SW480 (cell line): ENCODE measurements at regions not wholly inside any gene's neighbourhood (a gene's known extent, or its start where the extent isn't known, plus 50 kb on each side); places are given as distances from the start of the nearest gene placed in this dataset.

Source experiments
- DNase-seq: peaks from one replicate; pipeline ENCODE4 v3.0.0-alpha.2; 2016; ENCODE audit warnings: low spot score

DNA sequence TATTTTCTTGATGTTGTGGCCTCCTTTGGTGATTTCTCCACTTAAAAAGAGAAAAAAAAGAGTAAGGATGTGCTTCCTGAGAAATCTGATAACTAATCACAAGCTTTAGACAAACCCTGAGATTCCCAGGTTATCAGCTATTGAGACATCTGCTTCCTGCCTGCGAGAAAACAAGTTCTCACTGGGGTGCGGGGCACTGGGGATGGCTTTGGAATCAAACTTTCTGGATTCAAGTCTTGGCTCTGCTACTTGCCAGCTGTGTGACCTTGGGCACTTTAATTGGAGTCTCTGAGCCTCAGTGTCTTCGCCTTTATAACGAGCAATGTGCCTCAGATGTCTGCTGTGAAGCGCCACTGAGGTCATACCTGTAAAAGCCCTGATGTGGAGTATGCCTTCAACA lies 152.5 kb upstream of the NAV2 start:
- DNase-seq: no peak

DNA sequence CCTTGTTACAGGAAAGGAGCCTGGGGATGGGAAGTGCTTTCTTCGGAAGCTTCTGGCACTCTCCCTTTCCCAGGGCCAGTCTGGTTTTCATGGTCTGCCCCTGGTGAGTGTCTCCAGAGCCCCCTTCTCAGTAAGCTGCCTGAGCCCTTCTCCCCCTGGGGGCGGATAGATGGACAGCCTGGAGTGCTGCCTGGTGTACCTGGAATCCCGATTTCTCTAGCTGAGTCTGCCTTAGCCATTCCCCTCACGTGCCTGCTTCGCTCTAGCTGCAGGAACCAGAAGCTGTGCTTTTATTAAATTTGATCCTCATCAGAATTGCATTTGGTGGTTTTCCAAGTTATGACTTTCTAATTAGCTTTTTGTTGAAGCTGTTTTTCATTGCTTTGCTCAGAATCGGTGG lies 152.9 kb upstream of the NAV2 start:
- no peak for DNase-seq

DNA sequence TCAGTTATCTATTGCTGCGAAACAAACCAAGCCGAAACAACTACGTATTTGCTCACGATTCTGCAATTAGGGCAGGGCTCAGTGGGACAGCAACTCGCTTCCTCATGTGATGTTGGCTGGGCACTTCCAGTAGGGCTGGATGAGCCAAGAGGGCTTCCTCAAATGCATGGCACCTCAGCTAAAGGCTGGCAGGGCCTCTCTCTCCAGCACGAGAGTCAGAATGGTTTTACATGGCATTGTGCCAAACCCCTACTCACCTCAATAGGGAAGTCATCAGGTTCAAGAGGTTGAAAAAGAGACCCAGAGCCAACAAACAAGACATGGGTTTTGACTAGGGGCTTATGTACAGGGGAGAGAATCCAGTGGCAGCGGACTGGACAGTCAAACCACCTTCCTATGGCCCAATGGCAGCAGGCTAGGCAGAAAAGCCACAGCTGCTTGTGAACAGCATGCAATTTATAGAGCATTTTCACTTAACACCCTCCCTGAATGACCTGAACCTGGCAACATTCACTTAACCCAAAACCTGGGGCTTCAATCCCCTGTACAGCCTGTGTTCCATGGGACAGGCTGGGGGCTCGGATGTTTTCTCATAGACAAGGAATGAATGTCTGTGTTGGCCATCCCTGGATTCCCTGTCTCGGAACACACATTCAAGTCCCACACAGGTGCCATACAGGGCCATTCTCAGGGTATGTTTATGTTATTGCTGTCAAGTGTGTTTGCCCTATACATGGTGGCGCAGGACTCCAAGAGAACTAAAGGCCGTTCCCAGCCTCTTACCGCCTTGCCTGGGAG lies 154.2 kb upstream of the NAV2 start:
- DNase-seq: no peak

DNA sequence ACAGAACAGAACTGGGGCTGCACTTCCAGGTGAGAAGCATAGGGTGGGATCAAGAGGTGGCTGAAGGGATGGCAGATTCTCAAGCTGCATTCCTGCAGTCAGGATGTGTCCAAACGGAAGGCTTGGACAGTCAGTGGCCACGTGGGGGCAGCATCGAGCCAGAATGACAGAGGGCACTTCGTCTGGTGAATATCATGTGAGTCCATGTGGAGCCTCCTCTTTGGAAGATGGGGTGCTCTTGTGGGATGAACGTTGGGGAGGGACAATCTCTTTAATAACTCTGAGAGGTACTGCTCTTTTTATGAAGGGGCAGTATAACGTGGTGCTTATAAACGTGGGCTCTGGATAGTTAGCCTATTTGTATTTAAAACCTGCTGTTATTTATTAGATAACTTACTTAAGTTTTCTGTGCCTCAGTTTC lies 154.9 kb upstream of the NAV2 start:
- peak; percentile 71 for DNase-seq

DNA sequence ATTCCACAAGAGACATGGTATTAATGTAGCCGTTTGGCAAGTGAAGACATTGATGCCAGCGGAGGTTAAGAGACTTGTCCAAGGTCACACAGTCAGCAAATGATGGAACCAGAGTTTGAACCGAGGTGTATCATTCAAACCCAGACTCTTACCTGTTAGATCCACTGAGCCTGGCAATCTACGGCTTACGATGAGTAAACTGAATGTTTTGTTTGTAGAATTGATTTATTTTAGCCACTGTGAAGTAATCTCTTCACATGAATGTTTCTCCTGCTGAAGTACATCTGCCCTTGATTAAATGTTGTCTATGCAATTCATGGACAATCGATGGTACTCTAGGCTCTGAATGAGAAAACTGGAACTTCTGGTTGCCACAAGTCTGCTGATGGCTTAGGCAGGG lies 155.5 kb upstream of the NAV2 start:
- no peak for DNase-seq

DNA sequence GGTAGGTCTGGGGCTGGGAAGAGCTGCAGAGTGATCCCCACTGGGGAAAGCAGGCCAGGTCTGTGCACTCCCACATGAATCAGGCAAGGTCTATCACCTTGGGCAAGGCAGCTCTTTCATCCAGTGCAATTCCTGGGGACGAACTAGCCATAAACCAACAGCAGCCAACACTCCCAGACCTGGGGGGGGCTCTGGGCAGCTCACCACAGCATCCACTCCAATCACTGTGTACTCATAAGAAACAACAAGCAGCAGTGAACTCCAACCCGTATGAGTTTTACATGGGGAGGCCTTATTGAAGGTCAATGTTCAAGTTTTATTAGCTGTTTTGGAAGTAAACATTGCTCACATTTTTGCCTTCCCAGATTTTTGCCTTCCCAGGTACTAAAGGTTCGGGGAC lies 157.4 kb upstream of the NAV2 start:
- DNase-seq: no peak

DNA sequence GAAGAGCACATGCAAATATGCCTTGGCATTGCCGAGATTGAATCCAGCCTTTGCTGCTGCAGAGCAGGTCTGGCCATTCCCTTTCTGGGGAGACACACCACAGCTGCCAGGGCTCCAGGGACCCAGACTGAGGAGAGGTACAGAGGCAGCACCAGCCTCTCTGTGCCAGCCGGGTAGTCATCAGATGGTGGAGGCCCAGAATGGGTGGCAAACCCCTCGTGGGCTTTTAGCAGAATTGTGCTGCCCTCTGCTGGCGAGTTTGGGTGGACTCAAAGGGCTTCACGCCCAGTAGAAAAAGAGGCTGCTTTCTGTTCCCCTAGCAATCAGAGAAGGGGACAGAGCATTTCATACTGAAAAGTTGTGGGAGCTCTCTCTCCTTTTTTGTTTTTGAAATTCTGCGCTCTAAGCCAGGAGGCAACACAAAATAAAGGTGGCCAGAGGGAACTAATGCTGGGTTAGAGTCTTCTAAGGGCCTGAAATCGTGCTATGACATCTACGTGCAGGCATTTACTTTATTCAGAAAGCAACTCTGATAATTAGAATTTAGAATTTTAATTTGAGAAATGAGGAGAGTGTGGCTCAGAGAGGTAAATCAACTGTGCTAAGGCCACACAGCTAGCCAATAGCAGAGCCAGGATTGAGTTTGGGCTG lies 158.8 kb upstream of the NAV2 start:
- DNase-seq: peak; percentile 73

DNA sequence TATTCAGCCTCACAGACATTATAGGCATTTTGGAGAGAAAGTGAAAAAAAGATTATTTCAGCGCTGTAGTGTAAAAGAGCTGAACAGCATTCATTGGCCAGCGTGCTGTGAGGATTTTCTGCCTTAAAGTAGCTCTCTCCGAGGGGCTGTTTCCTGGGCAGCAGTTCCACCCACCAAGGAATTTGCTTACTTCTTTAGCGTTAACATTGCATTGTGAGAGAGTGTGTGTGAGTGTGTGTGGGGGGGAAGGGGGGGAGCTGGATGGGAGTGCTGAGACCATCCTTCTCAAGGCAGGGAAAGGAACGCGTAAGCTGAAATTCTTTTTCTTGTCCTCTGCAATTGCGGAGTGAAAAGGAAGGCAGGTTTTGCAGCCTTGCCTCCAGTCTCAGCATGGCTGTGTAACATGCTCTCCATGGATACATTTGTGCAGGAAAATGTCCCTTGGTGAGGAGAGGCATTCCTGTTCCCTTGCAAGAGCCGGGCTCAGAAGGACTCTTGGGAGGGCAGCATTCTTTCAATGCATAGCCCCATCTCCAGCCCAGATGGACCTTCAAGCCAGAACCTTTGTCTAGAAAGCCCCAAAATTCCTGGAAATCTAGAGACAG lies 159.9 kb upstream of the NAV2 start:
- DNase-seq: no peak

DNA sequence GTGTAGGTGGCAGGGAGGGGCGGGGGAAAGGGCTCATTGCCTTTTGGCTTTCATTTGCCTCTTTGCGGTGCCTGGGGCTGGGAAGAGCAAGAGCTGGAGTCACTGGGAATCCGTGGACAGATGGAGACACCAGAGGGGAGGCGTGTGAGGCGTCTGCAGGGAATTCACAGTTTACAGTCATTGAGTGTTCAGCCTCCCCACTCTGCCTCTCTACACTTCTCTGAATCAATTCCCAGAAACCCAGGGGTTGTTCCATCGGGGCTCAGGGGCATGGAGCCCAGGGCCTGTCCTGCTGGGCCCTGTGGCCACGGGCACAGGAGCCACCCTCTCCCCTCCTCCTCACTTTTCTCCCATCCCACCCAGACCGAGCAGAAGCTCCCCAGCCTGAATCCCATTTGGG lies 160.5 kb upstream of the NAV2 start:
- DNase-seq: no peak

DNA sequence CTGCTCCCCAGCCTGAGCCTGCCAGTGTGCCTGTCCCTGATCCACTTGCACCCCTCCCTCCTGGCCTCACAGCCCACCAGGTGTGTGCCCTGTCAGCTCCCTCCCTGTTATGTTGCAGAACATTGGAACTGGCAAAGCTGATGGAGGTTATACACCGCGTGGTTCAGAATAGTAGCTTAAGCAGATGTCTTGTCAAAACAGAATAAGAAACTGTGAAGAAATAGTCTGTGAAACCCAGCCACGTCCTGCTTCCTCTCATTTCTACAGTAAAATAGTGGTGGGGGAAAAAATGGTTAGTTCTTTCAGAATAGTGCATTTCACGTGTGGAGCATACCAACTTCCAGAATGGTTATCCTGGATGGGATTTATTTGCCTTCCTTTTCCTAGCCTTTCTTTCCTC lies 161.2 kb upstream of the NAV2 start:
- DNase-seq: no peak

DNA sequence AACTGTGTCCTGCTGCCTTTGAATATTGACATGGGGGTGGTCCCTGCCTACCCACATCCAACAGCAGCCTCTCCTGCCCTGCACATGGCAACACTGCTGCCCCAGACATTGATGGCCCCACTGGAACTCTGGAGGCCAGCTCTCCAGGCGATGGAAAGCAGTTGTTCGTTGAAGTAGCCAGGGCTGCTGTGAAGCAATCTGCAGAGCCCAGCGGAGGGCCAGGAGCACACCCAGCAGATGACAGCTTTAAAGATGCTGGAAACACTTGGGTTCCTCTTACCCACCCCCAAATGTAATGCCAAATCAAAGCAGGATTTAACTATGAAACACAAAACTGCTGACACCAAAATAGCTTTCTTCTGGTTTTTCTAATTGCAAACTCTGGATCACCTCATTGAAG lies 165.6 kb upstream of the NAV2 start:
- no peak for DNase-seq

DNA sequence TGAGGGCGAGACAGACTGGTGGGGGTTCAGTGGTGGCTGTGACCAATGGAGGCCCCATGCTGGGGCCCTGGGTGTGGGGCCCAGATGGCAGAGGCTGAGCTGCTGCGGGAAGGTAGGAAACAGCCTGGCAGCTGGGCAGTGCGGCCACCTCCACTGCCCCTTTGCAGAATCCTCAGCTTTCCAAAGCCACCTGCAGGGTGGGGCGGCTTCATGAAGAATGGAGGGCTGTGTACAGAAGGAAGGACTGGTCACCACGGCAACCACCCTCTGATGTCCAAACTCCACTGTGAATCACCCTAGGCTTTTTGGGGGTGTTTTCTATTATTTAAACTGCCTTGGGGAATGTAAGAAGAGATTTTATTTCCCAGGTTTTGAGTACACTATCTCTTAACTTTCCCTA lies 166.3 kb upstream of the NAV2 start:
- DNase-seq: peak; percentile 53

DNA sequence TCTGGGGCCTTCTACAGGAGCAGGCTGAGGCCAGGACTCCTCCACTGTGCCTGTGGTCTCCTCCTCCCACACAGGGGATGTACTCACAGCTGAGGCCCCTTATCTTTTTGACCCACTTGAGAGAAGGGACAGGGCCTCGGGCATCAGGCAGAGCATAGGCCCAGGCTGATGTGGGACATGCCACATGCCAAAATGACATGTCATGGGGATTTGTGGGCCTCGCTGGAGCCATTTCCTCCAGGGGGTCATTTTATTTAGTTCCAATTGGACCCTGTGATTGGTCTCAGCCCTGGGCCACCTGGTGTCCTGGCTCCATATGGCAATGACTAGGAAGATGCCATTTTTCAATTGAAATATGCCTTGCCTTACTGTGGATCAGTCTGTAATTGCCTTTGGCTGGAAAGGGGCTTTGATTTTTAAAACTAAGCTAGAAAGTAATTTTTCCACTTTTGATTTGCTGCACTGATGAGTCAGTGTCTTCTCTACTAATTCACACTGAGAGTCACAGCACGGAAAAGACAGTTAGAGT lies 171.1 kb upstream of the NAV2 start:
- DNase-seq: no peak

DNA sequence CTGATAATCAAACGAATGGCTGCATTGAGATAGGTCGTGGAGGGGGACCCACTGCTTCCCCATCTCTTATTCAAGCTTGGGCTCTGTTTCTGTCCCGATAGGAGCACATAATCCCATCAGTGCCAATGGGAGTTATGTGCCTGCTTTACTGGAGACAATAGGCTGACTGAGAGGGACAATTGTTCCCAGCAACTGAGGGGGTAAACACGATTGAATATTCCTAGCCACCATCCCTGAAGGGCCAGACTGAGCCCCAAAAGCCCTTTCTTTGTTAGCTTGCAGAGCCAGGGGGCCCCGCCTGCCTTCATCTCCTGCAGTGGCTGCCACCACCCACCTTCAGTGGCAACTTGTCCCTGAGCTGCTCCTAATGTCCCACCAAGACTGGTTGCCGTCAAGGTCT lies 172.8 kb upstream of the NAV2 start:
- DNase-seq: no peak

DNA sequence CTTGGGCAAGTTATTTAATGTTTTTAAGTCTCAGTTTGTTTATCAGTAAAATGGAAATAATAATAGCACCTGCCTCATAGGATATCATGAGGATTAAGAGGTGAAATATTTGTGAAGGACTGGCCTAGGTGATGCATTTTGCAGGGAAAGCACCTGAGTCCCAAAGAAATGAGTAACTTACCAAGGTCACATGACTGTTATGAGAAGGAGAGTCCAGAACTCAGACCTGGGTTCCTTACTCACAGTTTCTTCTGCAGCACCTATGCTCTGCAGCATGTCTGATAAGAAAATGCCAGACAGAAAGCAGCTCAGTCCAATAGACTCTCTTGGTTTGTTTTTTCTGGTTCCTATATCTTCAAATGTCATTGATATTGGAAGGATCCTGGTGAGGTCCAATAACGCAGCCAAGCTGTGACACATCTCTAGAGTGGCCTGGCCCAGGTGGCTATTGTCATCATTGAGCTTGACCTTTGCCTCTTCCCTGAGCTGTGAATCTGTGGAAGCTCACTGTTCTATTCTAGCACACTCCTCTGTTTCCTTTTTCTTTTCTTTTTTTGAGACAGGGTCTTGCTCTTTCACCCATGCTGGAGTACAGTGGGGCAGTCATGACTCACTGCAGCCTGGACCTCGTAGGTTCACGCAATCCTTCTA lies 174.7 kb upstream of the NAV2 start:
- no peak for DNase-seq

DNA sequence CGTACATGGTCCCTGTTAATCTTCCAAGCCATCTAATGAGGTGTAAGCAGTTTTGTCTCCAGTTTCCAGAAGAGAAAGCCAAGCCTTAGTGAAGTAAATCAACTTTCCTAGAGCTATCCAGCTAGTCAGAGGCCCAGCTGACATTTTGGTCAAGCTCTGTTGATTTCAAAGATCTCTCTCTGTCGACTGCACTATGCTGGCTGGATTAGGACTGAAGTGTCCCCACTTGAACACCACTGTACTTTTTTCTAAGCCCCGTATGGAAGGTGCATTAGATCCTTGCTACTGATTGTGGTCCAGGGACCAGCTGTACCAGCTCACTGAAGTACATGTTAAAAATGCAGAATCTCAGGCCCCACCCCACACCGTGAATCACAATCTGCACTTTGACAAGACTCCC lies 176.5 kb upstream of the NAV2 start:
- DNase-seq: no peak

DNA sequence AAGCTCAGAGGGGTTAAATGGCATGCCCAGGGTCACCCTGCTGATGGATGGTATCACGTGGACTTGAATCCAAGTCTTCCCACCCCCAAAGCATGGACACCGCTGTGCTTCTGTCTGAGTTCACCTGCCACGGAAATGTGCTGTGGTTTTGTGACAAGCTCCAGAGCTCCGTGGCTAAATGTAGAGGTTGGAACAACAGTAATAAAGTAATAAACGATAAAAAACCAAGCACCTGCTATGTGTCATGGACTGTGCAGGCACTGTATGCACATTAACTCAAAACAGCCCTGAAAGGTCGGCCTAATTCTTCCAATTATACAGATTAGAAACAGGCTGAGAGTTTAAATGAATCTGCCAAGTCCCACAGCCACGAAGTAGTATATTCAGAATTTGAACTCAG lies 182.1 kb upstream of the NAV2 start:
- no peak for DNase-seq

DNA sequence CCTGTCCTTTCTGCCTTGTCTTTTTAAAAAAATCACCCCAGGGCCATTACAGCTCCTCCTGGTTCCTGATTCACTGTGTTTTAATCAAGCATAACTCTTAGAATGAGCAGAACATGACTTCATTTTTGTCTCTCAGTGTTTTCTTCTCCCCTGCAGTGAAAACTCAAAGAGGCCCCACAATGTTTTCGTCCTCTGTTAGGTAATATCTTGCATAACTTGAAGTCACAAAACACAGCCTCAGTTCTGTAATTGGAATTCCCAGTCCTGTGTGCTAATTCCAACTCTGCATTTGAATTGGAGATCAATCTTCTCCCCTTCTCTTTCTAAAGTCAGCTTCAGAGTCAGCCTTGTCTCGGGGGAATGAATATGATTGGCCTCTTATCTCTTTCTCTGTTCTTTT lies 186.5 kb upstream of the NAV2 start:
- DNase-seq: no peak

DNA sequence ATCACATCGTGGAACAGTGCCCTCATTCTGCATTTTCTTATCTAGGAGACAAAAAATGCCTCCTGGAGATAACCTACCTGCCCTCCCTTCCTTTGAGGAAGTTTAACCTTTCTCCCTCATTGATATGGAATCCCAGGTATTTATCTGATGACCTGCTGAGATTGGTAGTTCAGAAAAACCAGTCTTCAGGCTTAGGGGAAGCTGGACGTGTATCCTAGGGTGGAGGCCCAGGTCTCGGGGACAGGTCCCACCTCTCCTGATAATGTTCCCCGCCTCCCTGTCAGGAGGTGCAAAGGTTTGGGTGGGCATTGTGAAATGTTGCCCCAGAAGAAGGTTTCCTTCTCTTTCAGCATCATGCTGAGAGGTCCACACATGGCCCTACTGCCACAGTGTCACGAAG lies 186.9 kb upstream of the NAV2 start:
- DNase-seq: no peak

DNA sequence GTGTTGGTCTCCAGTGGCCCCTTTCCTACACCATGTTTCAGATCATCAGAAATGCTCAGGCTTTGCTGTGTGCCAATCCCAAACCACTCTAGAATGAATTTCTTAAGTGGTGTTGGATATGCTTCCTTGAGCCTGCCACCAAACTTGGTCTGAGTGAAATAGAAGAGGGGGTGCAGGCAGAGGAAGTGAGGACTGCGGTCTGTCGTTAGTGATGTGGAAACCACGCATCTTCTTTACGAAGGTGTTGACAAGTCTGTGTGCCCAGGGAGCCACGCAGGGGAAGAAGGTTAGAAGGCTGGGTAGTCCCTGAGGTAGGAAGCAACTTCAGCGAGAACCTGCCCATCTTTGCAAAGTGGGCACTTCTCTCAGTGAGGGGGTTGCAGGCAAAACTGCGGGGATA lies 187.4 kb upstream of the NAV2 start:
- no peak for DNase-seq

DNA sequence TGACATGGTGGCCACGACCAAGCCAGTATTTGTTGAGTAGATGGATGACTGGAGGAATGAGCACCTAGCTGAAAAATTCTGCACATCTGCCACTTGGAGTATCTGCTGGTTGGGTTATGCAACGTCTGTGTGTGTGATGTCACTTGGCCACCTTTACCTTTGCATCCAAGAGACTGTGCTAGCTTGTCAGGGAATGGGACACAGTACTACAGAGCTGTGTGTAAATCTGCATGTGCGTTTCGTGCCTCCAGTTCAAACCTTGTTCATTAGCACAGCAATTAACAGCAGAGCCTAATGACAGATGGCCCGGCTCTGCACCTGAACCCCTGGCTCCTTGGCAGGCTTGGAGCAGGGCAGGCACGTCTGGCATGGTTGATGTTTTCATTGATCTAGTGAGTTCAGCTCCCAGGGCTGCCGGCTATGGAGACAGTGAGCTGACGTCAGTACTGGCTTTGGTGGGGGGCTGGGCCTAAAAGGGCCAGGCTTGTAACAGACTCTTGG lies 188.4 kb upstream of the NAV2 start:
- DNase-seq: no peak

DNA sequence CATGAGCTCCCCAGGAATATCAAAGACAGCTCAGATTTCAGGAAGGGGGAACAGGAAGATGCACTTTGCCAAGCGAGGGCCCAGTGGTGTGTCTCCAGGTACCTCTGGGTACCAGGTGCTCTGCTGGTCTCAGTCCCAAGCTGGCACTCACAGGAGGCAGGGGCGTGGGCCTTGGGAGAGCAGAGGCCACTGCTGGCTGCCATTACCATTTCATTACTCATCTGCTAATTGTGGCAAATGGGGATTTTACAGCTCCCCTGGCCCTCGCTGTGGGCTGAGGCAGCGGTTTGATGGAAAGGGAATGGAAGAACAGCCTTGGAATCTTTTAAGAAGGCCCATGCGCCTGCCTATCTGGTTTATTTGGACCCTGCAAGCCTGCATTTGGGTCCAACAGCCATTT lies 192.0 kb upstream of the NAV2 start:
- peak; percentile 66 for DNase-seq
